ENCODE measurements at regions not wholly inside any gene's neighbourhood (a gene's known extent, or its start where the extent isn't known, plus 50 kb on each side); places are given as distances from the start of the nearest gene placed in this dataset.

DNA sequence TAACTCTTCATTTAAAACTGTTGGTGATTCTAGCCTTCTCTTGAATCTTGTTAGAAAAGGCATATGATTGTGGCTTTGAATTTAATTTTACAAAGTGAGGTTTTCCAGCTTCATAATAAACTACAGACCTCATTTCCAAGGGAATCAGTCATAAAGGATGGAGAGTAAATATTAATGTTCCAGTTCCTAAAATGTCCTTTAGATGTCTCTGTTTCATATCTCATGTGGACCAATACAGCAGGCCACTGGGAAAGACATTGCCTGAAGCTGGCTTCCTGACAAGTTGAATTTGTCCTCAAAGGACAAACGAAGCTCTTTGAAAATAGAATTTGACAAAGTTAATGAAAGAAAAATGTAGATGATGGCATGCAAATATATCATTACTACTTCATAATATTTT, 125.4 kb downstream of the ZNF330 start:
- Histone ChIP-seq H3K4me1 (peaks cover 5 to 11% (median 7%) of the 10 kb centered on the region in 3 donors), H3K9me3 (no peaks in the 10 kb centered on the region), H3K27ac (no peak overlapping the region), H3K4me3 (no peak overlapping the region), H3K36me3 (no peaks in the 10 kb centered on the region), H3K27me3 (no peaks in the 10 kb centered on the region)
- FAIRE-seq: peak; percentile 93
- intact Hi-C loops (cut with DNase I): no loop called here
- ATAC-seq: peak; percentile 53 to 82 (median 79)
- peak in 1 of 6 donors; percentile 29 for DNase-seq
- TF ChIP-seq, protein P1, sequence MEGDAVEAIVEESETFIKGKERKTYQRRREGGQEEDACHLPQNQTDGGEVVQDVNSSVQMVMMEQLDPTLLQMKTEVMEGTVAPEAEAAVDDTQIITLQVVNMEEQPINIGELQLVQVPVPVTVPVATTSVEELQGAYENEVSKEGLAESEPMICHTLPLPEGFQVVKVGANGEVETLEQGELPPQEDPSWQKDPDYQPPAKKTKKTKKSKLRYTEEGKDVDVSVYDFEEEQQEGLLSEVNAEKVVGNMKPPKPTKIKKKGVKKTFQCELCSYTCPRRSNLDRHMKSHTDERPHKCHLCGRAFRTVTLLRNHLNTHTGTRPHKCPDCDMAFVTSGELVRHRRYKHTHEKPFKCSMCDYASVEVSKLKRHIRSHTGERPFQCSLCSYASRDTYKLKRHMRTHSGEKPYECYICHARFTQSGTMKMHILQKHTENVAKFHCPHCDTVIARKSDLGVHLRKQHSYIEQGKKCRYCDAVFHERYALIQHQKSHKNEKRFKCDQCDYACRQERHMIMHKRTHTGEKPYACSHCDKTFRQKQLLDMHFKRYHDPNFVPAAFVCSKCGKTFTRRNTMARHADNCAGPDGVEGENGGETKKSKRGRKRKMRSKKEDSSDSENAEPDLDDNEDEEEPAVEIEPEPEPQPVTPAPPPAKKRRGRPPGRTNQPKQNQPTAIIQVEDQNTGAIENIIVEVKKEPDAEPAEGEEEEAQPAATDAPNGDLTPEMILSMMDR (IDR thresholded peaks at IDR 0.05): peak in 3 of 4 donors; percentile 30 to 43 (median 32)
- WGBS, 2 donors: 0% methylated on average over 1 of the region's 1 CpG

DNA sequence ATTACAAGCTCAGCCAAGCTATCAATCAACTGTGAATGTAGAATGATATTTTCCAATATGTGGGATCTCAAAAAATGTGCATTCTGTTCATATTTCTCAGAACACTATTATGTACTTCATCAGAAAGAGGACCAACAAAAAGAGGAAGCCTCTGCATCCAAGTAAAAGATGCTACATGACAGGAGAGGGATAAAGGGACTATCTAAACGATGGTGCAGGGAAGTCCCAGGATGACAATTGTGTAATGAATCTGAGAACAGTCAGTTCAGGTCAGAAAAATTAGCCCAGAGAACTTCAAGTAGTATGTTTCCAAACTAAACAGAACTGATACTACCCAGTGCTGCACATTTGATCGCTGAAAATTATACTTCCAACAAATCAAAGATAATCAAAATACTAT, 127.0 kb downstream of the ZNF330 start:
- no peak overlapping the region for H3K4me3 ChIP-seq
- no peaks in the 10 kb centered on the region for H3K27me3 ChIP-seq
- DNase-seq: no peak
- WGBS, 2 donors: 73 to 76% methylated on average over 2 of the region's 2 CpGs
- H3K9me3 ChIP-seq: no peaks in the 10 kb centered on the region
- H3K27ac ChIP-seq: no peak overlapping the region
- intact Hi-C loops (cut with DNase I): no loop called here
- ATAC-seq: no peak
- TF ChIP-seq, protein P1 (IDR thresholded peaks at IDR 0.05): no peak
- no peak for FAIRE-seq
- peaks cover 11 to 15% (median 13%) of the 10 kb centered on the region in 3 donors for H3K4me1 ChIP-seq
- H3K36me3 ChIP-seq: no peaks in the 10 kb centered on the region

DNA sequence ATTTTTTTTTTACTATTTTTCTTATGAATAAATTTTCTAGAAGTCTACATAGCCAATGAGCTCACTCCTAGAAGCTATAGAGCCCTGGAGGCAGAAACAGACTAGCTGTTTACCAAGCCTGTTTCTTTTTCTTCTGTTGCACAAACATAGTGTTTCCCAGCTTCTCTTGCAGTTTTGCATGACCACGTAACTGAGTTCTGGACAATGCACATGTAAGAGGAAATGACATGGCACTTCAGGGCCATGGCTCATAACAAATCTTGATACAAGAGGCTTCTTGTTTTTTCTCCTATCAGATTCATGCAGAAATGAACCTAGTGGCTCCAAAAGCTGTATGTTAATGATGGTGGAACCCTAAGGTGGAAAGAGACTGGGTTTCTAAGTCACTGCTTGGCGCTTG, 127.4 kb downstream of the ZNF330 start:
- no peak for FAIRE-seq
- WGBS, 2 donors: 71 to 84% methylated on average over 2 of the region's 2 CpGs
- Histone ChIP-seq H3K4me1 (peaks cover 11 to 18% (median 15%) of the 10 kb centered on the region in 3 donors), H3K4me3 (no peak overlapping the region), H3K27ac (no peak overlapping the region), H3K27me3 (no peaks in the 10 kb centered on the region), H3K36me3 (no peaks in the 10 kb centered on the region), H3K9me3 (no peaks in the 10 kb centered on the region)
- ATAC-seq: peak in 1 of 4 donors; percentile 11
- TF ChIP-seq, protein P1 (IDR thresholded peaks at IDR 0.05): no peak
- intact Hi-C loops (cut with DNase I): no loop called here
- DNase-seq: no peak

DNA sequence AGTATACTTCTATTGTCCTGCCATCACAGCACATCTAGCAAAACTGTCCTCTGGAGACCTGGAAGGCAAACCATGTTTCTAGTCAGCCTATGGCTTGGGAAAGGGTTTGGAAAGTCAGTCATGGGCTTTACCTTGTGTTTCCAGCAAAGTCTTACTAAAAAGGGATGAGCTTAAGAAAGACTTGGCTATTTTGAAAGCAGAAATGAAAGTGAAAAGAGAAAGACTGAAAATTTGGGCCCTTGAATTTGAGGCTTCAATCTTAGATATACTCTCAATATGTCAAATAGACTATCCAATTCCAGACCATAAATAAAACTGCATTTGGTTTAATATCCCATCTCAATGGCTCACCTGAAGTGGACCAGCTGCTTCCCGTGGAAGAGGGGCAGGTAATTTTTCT, 127.9 kb downstream of the ZNF330 start:
- Histone ChIP-seq H3K4me3 (no peak overlapping the region), H3K27ac (no peak overlapping the region), H3K4me1 (peaks cover 11 to 18% (median 15%) of the 10 kb centered on the region in 3 donors), H3K9me3 (no peaks in the 10 kb centered on the region), H3K36me3 (no peaks in the 10 kb centered on the region), H3K27me3 (no peaks in the 10 kb centered on the region)
- TF ChIP-seq, protein P1 (IDR thresholded peaks at IDR 0.05): no peak
- intact Hi-C loops (cut with DNase I): no loop called here
- DNase-seq (no peak), FAIRE-seq (no peak), ATAC-seq (no peak)
- WGBS, 2 donors: 82 to 94% methylated on average over 1 of the region's 1 CpG

DNA sequence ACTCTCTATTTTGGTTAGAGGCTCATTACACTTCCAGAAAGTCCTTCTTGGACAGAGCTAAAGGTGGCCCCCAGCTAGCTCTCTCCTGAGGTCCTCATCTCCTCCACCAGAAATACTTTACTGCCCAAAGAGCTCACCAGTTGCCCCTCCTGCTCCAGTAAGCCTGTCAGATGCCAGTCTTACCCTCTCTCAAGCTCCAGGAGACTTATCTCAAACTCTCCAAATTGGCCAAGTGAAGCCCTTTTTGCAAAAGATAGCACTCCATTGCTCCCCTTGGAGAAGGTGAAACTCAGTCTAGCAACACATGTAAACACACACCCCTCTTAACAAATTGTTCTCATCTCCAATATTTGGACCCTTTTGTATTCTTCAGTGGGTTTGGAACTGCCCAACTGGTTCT, 128.5 kb downstream of the ZNF330 start:
- H3K9me3 ChIP-seq: no peaks in the 10 kb centered on the region
- TF ChIP-seq, protein P1 (IDR thresholded peaks at IDR 0.05): no peak
- no peak overlapping the region for H3K4me3 ChIP-seq
- H3K27ac ChIP-seq: no peak overlapping the region
- peaks cover 11 to 18% (median 15%) of the 10 kb centered on the region in 3 donors for H3K4me1 ChIP-seq
- no peak for DNase-seq
- ATAC-seq: no peak
- H3K36me3 ChIP-seq: no peaks in the 10 kb centered on the region
- intact Hi-C loops (cut with DNase I): no loop called here
- FAIRE-seq: no peak
- H3K27me3 ChIP-seq: no peaks in the 10 kb centered on the region
